Fibroblast of villous mesenchyme (primary cell): ENCODE measurements at regions not wholly inside any gene's neighbourhood (a gene's known extent, or its start where the extent isn't known, plus 50 kb on each side); places are given as distances from the start of the nearest gene placed in this dataset.
"Not testable (repeated sequence)": the region's sequence is repeated elsewhere in the genome, so short reads cannot be mapped to it uniquely, and the experiment has no call there.

ENCODE experiments used
- DNase-seq: peaks from one replicate; pipeline ENCODE4 v3.0.0-alpha.2; 2010; ENCODE audit warnings: low read depth
- H3K4me3 ChIP-seq: 2 replicates; pipeline ENCODE4 v1.5.1; 2011; ENCODE audit warnings: low read depth, mild to moderate bottlenecking, low read length
- TF ChIP-seq, protein P1 (sequence below): IDR thresholded peaks from 2 replicates; pipeline ENCODE4 v1.5.1; 2012; ENCODE audit warnings: low read depth, mild to moderate bottlenecking, low read length; ENCODE audit not compliant: insufficient read depth

DNA sequence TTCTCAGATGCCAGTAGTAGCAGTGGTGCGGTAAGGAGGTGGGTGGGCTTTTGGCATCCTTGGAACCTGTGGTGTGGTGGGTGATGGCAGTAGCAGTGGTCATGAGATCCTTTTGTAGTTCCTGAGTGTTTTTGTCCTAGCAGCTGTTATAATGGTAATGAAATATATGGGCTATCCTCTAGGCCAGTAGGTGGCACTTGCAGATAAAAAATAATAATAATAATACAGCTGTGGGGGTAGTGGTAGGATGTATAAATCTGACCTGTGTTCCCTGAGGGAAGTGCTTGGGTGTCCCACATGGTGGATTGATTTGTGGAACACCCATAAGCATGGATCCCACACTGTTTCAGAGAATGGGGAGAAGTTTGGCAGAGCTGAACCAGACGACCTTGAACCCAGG, 334.0 kb downstream of the SLITRK5 start:
- TF ChIP-seq, protein P1, sequence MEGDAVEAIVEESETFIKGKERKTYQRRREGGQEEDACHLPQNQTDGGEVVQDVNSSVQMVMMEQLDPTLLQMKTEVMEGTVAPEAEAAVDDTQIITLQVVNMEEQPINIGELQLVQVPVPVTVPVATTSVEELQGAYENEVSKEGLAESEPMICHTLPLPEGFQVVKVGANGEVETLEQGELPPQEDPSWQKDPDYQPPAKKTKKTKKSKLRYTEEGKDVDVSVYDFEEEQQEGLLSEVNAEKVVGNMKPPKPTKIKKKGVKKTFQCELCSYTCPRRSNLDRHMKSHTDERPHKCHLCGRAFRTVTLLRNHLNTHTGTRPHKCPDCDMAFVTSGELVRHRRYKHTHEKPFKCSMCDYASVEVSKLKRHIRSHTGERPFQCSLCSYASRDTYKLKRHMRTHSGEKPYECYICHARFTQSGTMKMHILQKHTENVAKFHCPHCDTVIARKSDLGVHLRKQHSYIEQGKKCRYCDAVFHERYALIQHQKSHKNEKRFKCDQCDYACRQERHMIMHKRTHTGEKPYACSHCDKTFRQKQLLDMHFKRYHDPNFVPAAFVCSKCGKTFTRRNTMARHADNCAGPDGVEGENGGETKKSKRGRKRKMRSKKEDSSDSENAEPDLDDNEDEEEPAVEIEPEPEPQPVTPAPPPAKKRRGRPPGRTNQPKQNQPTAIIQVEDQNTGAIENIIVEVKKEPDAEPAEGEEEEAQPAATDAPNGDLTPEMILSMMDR = no peak
- no peak overlapping the region for H3K4me3 ChIP-seq
- no peak for DNase-seq

DNA sequence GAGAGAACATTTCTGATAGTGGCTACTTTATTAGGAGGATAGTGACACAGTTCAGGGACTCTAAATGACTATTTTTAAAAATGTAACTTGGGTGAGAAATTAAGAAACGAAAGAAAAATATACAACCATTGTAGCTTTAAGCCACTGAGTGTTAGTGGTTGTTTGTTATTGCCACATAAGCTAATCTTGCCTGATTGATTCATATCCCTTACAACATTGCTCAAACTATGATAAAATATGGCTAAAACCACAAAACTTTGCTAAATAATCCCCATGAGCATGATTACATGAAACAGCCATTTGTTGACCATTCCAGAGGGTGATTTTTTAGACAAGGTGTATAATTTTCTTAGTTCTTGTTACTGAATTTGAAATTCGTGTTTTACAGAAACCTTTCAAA, 343.4 kb downstream of the SLITRK5 start:
- TF ChIP-seq, protein P1 = no peak
- no peak overlapping the region for H3K4me3 ChIP-seq
- no peak for DNase-seq

DNA sequence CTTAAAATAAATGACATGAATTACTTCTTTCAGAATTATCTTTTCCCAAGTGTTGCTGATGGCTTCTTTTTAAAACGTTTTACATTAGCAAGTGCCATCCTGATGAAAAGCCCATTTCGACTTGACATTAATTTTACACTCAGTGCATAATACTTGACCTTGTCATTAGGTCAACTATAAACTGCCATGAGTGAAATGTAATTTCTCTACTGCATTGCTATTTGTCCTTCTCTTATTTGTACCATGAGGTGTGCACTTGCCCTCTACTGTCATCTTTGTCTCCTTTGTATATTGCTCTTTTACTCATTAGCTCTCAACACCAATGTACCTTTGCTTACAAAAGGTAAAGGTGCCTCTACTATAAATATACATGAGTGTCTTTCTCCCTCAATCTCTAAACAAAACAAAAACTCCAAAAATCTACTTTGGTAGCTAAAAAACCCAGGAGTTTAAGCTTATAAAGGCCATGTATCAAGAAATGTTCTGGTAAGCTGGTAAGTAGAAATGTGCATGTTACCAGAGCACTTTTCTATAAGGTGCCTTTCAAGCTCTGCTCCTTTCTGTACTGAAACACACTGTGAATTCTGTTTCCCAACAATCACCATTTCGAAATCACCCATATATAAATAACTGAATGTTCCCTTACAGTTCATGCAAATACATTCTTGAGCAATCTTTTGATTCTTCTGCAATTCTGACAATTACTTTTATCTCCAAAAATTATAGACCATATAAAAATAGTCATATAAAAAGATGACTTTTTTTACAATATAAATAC, 351.4 kb downstream of the SLITRK5 start:
- DNase-seq = no peak
- H3K4me3 ChIP-seq = no peak overlapping the region
- TF ChIP-seq, protein P1 = no peak

DNA sequence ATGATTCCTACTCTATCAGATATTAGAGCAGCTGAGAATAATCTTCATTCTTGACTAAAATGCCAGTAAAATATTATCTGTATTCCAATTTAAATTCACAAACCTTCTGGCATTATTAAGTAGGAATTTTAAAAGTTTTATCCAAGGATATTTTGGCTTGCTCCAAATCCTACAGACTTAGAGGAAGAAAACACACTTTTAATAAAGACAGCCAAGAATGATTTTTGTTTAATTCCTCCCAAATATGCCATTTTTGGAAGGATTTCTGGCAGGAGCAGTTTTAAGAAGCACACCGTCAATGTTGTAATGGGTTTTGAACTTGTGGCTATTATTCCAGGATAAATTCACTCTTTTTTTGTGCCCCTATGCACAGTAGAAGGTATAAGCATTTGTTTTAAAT, 355.1 kb downstream of the SLITRK5 start:
- TF ChIP-seq, protein P1 = no peak

DNA sequence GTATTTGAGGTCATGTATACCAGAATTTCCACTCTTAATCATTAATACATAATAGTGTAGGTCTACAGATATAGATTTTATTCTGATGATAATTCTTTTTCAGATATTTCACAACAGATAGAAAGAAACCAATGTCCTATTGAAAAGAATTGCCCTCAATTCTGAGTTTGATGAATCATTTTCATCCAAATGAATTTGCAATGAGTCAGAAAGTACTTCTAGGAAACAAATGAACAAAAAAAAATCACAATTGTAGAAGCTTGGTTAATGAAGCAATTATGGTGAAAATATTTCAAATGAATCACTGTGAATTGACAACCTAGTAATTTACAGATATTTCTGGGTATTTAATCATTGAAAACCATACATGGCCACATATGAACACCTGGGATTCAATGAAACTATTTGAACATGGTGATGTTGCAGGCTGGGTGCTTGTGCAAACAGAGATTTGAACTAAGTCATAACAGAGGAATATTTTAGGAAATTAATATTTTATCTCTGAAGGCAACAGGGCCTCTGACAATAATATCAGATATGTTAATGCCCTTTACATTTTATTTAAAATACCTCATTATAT, 360.9 kb downstream of the SLITRK5 start:
- DNase-seq = no peak
- no peak overlapping the region for H3K4me3 ChIP-seq
- TF ChIP-seq, protein P1 = no peak

More for the DNA sequence above, 355.1 kb downstream of the SLITRK5 start:
- DNase-seq = no peak
- no peak overlapping the region for H3K4me3 ChIP-seq

DNA sequence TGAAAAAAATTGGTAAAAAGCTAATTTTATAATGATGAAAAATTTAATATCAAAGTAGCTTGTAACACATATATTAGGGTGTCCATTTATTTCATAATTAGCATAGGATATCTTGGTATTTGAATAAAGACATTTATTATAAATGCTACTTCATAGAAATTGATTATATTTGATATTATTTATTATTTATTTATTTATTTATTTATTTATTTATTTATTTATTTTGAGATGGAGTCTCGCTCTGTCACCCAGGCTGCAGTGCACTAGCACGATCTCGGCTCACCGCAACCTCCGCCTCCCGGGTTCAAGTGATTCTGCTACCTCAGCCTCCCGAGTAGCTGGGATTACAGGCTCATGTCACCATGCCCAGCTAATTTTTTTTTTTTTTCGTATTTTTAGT, 365.0 kb downstream of the SLITRK5 start:
- H3K4me3 ChIP-seq, DNase-seq: not testable (repeated sequence)

DNA sequence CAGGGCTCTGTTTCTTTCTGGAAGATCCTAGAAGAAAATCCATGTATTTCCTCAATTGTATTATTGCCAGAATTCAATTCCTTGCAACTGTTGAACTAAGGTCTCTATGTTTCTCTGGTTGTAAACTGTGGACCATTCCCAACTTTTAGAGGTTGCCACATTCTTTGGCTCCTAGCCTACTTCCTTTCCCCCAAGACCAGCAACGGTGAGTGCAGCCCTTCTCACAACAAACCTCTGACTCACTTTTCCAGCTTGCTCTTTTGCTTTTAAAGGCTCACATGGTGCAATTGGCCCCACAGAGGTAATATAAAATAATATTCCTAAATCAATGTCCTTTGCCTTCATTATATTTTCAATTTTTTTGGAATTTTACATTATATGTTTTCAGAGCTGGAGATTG, 371.3 kb downstream of the SLITRK5 start:
- H3K4me3 ChIP-seq = no peak overlapping the region
- TF ChIP-seq, protein P1 = no peak
- no peak for DNase-seq
